GM13976 (cell line): ENCODE measurements at regions not wholly inside any gene's neighbourhood (a gene's known extent, or its start where the extent isn't known, plus 50 kb on each side); places are given as distances from the start of the nearest gene placed in this dataset.

Source experiments
- DNase-seq: peaks from one replicate; pipeline ENCODE4 v3.0.0; 2012; ENCODE audit warnings: low spot score
- in situ Hi-C: fragments of 300-500 bp; cut with MboI; formaldehyde crosslinking; loops from one replicate; pipeline ENCODE4 v1.12.0; 2022; ENCODE audit warnings: low sequenced_read_pairs, mixed read lengths, inconsistent platforms; ENCODE audit not compliant: unreplicated experiment
- TF ChIP-seq, protein P1 (sequence below): IDR thresholded peaks from 2 replicates; pipeline ENCODE4 v1.5.1; 2012; ENCODE audit warnings: borderline replicate concordance, mild to moderate bottlenecking; ENCODE audit not compliant: insufficient read depth; ENCODE audit errors: extremely low read depth, missing control alignments, control extremely low read depth

DNA sequence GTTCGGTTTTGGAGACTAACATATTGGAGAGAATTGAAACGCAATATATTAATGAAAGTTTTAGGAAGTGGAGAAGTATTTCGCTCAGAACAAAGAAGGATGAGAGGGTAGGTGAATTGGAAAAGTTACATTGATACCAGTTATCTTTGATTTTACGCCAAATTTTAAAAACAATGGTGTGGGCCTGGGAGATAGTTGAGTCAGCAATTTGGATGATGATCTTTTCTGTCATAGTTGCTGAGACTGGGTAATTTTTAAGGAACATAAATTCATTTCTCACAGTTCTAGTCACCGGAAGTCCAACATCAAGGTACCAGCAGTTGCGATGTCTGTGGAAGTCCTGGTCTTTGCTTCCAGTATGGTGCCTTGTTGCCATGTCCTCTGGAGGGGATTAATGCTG, 644.8 kb upstream of the LCORL start:
- in situ Hi-C loops = no loop called here
- TF ChIP-seq, protein P1, sequence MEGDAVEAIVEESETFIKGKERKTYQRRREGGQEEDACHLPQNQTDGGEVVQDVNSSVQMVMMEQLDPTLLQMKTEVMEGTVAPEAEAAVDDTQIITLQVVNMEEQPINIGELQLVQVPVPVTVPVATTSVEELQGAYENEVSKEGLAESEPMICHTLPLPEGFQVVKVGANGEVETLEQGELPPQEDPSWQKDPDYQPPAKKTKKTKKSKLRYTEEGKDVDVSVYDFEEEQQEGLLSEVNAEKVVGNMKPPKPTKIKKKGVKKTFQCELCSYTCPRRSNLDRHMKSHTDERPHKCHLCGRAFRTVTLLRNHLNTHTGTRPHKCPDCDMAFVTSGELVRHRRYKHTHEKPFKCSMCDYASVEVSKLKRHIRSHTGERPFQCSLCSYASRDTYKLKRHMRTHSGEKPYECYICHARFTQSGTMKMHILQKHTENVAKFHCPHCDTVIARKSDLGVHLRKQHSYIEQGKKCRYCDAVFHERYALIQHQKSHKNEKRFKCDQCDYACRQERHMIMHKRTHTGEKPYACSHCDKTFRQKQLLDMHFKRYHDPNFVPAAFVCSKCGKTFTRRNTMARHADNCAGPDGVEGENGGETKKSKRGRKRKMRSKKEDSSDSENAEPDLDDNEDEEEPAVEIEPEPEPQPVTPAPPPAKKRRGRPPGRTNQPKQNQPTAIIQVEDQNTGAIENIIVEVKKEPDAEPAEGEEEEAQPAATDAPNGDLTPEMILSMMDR = no peak
- DNase-seq = no peak

GRCh38 chr4:18664171-18664570, 642.6 kb upstream of the LCORL start:
- TF ChIP-seq, protein P1 = no peak
- DNase-seq = no peak
- in situ Hi-C loops = no loop called here

- TF ChIP-seq, protein P1 = no peak
- in situ Hi-C loops = no loop called here
- no peak for DNase-seq
These were observed 623.8 kb upstream of the LCORL start for GRCh38 chr4:18645351-18645750.

DNA sequence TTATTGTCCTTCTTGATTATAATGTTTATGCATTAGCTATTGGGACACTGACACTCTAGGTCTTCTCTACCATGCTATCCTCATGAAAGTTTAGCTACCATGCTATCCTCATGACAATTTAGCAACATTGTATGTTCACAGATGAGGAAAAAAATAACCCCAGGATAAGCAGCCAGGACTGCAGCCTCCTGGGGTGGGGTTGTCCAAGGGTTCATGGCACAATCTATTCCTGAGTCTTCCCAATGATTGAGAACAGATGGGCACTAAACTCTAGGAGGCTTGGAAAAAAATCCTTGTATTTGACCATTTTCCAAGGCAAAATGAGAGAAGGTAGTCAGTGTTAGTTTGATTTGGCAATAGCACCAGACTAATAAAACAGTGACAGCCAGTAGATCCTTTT, 619.8 kb upstream of the LCORL start:
- DNase-seq = no peak
- in situ Hi-C loops = no loop called here
- TF ChIP-seq, protein P1 = no peak

- in situ Hi-C loops = no loop called here
- no peak for DNase-seq
- TF ChIP-seq, protein P1 = no peak
These were observed 616.5 kb upstream of the LCORL start for GRCh38 chr4:18638031-18638430.

- TF ChIP-seq, protein P1 = no peak
- in situ Hi-C loops = no loop called here
- no peak for DNase-seq
These were observed 614.5 kb upstream of the LCORL start for GRCh38 chr4:18636001-18636585.
